H1 (cell line): ENCODE measurements at regions not wholly inside any gene's neighbourhood (a gene's known extent, or its start where the extent isn't known, plus 50 kb on each side); places are given as distances from the start of the nearest gene placed in this dataset.

Experiments used
- POLR2A ChIP-seq, 2 experiments: IDR thresholded peaks; 1 replicate in 1 of 2; 2 replicates in 1 of 2; pipeline ENCODE4 v1.6.1; 2011; ENCODE audit warnings: low read depth in 2 of 2, low read length in 2 of 2, mild to moderate bottlenecking in 2 of 2; ENCODE audit errors: control extremely low read depth in 1 of 2
- SAP30 ChIP-seq: fragments of 300-600 bp; sonication (generic); IDR thresholded peaks from 2 replicates; pipeline ENCODE4 v1.7.1; 2012; ENCODE audit warnings: low read length, moderate library complexity, mild to moderate bottlenecking, inconsistent platforms; ENCODE audit not compliant: insufficient read depth, insufficient replicate concordance
- SIRT6 ChIP-seq: IDR thresholded peaks from one replicate; pipeline ENCODE4 v1.7.1; 2012; ENCODE audit warnings: low read length, inconsistent platforms
- ZNF274 ChIP-seq: IDR thresholded peaks from 2 replicates; pipeline ENCODE4 v1.7.0; 2012; ENCODE audit warnings: low read length, borderline replicate concordance; ENCODE audit errors: extremely low read depth

DNA sequence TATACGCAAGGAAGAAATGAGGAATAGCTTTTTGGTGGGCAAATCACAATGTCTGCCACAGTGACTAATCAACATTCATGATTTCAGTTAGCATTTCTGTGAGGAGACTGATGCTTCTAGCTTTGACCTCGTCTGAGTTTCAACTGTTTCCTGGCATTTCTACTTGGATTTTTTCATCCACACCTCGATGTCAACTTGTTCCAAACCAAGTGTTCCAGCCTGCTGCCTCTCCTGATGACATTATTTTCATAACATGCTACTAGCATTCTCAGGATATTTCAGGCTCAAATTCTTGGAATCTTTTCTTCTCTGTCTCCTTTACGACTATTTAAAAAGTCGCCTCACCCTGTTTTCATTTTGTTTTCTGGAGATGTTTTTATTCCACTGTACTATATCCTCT, 90.3 kb upstream of the TEX13D start (continued):
- TF ChIP-seq ZNF274 (no peak), POLR2A (IDR thresholded peaks at IDR 0.05; ENCODE audit: control extremely low read depth in 1 of 2, low read depth in 2 of 2, low read length in 2 of 2) (no peak), SAP30 (no peak), SIRT6 (no peak)
